Esophagus muscularis mucosa (tissue), 4 donors: ENCODE measurements at regions not wholly inside any gene's neighbourhood (a gene's known extent, or its start where the extent isn't known, plus 50 kb on each side); places are given as distances from the start of the nearest gene placed in this dataset.

Experiments used
- DNase-seq: peaks from one replicate; pipeline ENCODE4 v3.0.0-alpha.2; 2017; ENCODE audit errors: extremely low spot score
- H3K27ac ChIP-seq, 4 donors: fragments of 200-600 bp; sonication (generic); replicated peaks in 1 of 4; 1 replicate in 3 of 4; 2 replicates in 1 of 4; pipeline ENCODE4 v1.5.1; 2016 to 2019; ENCODE audit warnings: mild to moderate bottlenecking in 1 of 4
- H3K27me3 ChIP-seq, 4 donors: fragments of 200-600 bp; sonication (generic); one replicate each; pipeline versions ENCODE4 v1.5.1 to v1.6.0; 2016 to 2019
- H3K36me3 ChIP-seq, 4 donors: fragments of 200-600 bp; sonication (generic); one replicate each; pipeline ENCODE4 v1.5.1; 2016 to 2019
- H3K4me1 ChIP-seq, 4 donors: fragments of 200-600 bp; sonication (generic); one replicate each; pipeline ENCODE4 v1.5.1; 2016 to 2019
- H3K4me3 ChIP-seq, 4 donors: fragments of 200-600 bp; sonication (generic); 1 replicate in 2 of 4; 2 replicates in 2 of 4; pipeline ENCODE4 v1.5.1; 2016 to 2019; ENCODE audit warnings: mild to moderate bottlenecking in 4 of 4, moderate library complexity in 1 of 4
- H3K9me3 ChIP-seq, 4 donors: fragments of 200-600 bp; sonication (generic); 1 replicate in 3 of 4; 2 replicates in 1 of 4; pipeline ENCODE4 v1.5.1; 2016 to 2019
- EP300 ChIP-seq: sonication (generic); formaldehyde crosslinking; IDR thresholded peaks from one replicate; pipeline ENCODE4 v1.6.1; 2017; ENCODE audit warnings: antibody characterized with exemption
- POLR2A ChIP-seq: fragments of 450-650 bp; IDR thresholded peaks from one replicate; pipeline ENCODE4 v1.6.1; 2017; ENCODE audit warnings: antibody characterized with exemption, moderate library complexity, mild to moderate bottlenecking, low read depth
- POLR2AphosphoS5 ChIP-seq, 2 donors: sonication (generic); formaldehyde crosslinking; IDR thresholded peaks; one replicate each; pipeline ENCODE4 v1.6.1; 2017; ENCODE audit warnings: antibody characterized with exemption in 2 of 2
- WGBS: methylation state at CpG from one replicate; pipeline ENCODE4 v1.1.5; 2018; 5-methylcytosine and 5-hydroxymethylcytosine counted together
- intact Hi-C: fragments of 100-400 bp; cut with DNase I; formaldehyde crosslinking; loops from one replicate; pipeline ENCODE4 v1.15.1; 2023
- TF ChIP-seq, protein P1 (sequence below), 3 experiments: fragments of 200-600 bp in 2 of 3; fragments of 450-650 bp in 1 of 3; sonication (generic) in 2 of 3; IDR thresholded peaks; one replicate each; pipeline ENCODE4 v1.5.1; 2017 to 2019; ENCODE audit warnings: antibody characterized with exemption in 3 of 3, mild to moderate bottlenecking in 2 of 3, moderate library complexity in 1 of 3

DNA sequence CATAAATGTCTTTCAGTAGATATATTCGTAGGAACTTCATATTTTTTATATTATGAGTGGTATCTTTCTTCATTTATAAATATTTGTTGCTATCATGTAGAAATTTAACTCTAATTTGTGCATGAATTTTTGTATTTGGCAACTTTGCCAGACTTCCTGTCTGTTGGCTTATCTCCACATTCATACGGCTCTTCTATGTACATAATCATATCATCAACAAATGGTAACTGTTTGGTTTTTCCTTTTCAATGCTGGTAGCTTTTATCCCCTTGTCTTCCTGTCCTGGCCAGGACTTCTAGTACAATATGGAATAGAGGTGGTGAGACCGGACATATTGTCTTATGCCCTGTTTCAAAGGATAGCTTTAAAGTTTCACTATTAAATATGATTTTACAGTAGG is 132.3 kb upstream of the COL5A1 start:
- intact Hi-C loops, result no loop called here
- 67% methylated on average over 3 of the region's 3 CpGs for WGBS
- no peak for DNase-seq
- H3K4me3 ChIP-seq, result no peak overlapping the region
- no peak overlapping the region for H3K27ac ChIP-seq
- no peak for TF ChIP-seq POLR2A
- TF ChIP-seq, protein P1, sequence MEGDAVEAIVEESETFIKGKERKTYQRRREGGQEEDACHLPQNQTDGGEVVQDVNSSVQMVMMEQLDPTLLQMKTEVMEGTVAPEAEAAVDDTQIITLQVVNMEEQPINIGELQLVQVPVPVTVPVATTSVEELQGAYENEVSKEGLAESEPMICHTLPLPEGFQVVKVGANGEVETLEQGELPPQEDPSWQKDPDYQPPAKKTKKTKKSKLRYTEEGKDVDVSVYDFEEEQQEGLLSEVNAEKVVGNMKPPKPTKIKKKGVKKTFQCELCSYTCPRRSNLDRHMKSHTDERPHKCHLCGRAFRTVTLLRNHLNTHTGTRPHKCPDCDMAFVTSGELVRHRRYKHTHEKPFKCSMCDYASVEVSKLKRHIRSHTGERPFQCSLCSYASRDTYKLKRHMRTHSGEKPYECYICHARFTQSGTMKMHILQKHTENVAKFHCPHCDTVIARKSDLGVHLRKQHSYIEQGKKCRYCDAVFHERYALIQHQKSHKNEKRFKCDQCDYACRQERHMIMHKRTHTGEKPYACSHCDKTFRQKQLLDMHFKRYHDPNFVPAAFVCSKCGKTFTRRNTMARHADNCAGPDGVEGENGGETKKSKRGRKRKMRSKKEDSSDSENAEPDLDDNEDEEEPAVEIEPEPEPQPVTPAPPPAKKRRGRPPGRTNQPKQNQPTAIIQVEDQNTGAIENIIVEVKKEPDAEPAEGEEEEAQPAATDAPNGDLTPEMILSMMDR (IDR thresholded peaks at IDR 0.05), result no peak
- TF ChIP-seq POLR2AphosphoS5 (IDR thresholded peaks at IDR 0.05), result no peak
- TF ChIP-seq EP300, result no peak
- no peaks in the 10 kb centered on the region for H3K36me3 ChIP-seq
- H3K4me1 ChIP-seq, result no peaks in the 10 kb centered on the region
- H3K27me3 ChIP-seq, result peaks cover 0 to under 1% (median 0%) of the 10 kb centered on the region in 4 donors
- no peaks in the 10 kb centered on the region for H3K9me3 ChIP-seq

DNA sequence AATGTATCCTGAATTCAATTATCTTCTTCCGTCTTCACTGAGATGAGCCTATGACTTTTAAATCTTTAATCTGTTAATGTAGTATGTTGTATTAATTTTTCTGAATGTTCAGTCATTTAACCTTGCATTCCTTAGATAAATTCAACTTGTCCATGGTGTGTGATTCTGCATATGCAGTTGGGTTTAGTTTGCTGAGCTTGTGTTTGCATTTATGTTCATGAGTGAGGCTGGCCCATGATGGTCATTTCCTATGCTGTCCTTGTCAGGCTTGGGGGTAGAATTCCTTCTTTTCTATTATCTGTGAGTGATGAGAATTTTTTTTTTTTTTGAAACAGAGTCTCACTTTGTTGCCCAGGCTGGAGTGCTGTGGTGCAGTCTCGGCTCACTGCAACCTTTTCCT is 131.8 kb upstream of the COL5A1 start:
- intact Hi-C loops, result no loop called here
- H3K36me3 ChIP-seq, result no peaks in the 10 kb centered on the region
- no peaks in the 10 kb centered on the region for H3K9me3 ChIP-seq
- no peak overlapping the region for H3K27ac ChIP-seq
- WGBS, result 100% methylated on average over 2 of the region's 2 CpGs
- TF ChIP-seq POLR2AphosphoS5 (IDR thresholded peaks at IDR 0.05) (no peak), EP300 (no peak), POLR2A (no peak)
- TF ChIP-seq, protein P1 (IDR thresholded peaks at IDR 0.05), result no peak
- no peaks in the 10 kb centered on the region for H3K4me1 ChIP-seq
- no peak for DNase-seq
- H3K27me3 ChIP-seq, result no peaks in the 10 kb centered on the region
- no peak overlapping the region for H3K4me3 ChIP-seq

DNA sequence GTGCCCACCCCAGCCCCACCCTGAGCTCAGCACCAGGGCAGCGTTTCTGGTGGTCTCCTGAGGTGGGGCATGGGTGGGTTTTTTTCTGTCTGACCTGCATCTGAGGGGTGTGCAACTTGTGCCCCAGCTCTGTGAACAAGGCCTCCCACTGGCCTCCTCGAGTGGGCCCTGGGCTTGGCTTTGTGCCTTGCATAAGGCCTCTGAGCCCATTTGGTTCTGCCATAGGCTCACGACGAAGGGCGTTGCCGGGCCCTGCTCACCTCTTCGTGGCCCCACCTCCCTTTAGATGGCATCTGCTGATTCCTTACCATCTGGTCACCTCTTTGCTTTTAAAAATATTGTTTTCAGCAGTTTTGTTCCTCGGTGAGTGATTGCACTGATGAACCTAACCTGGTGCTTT is 127.1 kb upstream of the COL5A1 start:
- Histone ChIP-seq H3K4me3 (no peak overlapping the region), H3K4me1 (no peaks in the 10 kb centered on the region), H3K27ac (no peak overlapping the region), H3K27me3 (no peaks in the 10 kb centered on the region), H3K9me3 (no peaks in the 10 kb centered on the region), H3K36me3 (no peaks in the 10 kb centered on the region)
- intact Hi-C loops, result no loop called here
- TF ChIP-seq, protein P1 (IDR thresholded peaks at IDR 0.05), result no peak
- no peak for TF ChIP-seq POLR2A
- no peak for TF ChIP-seq POLR2AphosphoS5 (IDR thresholded peaks at IDR 0.05)
- no peak for TF ChIP-seq EP300
- WGBS, result 94% methylated on average over 8 of the region's 8 CpGs
- no peak for DNase-seq

DNA sequence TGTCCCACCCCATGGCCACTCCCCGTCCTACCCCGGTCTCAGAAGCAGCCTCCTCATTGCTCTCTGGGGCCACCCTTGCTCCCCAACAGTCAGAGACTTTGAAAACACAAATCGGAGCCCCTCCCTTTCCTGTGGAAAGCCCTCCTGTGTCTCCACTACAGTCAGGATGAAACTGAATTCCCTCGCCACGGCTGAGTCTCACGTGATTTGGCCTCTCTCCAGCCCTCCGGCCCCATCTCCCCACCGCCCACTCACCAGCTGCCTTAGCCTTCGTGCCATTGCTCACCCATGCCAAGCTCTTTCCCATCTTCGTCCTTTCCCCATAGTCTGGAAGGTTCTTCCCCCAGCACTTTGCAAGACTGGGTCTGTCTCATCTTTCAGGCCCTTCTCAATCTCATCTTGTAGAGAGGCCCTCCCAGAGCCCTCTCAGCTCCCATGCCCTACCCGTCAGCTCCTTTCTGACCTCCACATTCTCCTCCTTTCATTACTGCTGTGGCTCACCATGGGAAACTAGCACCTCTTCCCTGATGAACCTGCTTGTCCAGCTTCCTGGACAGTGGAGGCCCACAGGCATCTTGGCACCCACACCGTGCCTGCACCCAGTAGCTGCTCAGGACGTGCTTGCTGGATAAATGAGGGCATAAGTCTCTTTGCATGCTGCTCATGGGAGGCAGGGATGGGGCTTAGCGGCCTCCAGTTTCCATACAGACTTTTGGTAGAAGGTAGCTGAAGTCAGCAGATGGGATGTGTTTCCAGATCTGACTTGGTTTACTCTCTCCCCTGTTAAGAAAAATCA is 126.4 kb upstream of the COL5A1 start:
- TF ChIP-seq, protein P1 (IDR thresholded peaks at IDR 0.05), result no peak
- TF ChIP-seq POLR2A (no peak), EP300 (no peak), POLR2AphosphoS5 (IDR thresholded peaks at IDR 0.05) (no peak)
- WGBS, result 66% methylated on average over 14 of the region's 14 CpGs
- Histone ChIP-seq H3K36me3 (no peaks in the 10 kb centered on the region), H3K27ac (no peak overlapping the region), H3K4me1 (no peaks in the 10 kb centered on the region), H3K27me3 (no peaks in the 10 kb centered on the region), H3K9me3 (no peaks in the 10 kb centered on the region), H3K4me3 (no peak overlapping the region)
- no peak for DNase-seq
- intact Hi-C loops, result no loop called here

DNA sequence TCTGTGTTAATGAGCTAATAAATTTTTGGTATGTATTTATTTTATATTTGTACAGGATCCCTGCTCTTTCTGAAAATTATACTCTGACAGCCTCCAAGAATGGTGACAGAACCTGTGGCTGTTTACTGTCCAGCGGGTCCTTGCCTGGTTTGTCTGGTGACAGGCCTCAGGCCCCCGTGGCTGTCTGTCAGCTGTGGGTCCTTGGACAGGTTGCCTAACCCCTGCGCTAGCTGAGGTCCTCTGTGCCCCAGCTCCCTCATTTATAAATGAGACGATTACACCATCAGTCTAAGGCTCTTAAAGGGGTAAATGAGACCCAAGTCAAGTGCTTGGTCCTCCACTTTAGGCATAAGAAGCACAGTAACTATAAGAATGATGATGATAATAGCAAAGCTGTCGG is 125.1 kb upstream of the COL5A1 start:
- Histone ChIP-seq H3K4me1 (no peaks in the 10 kb centered on the region), H3K4me3 (no peak overlapping the region), H3K9me3 (no peaks in the 10 kb centered on the region), H3K36me3 (no peaks in the 10 kb centered on the region), H3K27ac (no peak overlapping the region), H3K27me3 (no peaks in the 10 kb centered on the region)
- WGBS, result 96% methylated on average over 5 of the region's 5 CpGs
- intact Hi-C loops, result no loop called here
- TF ChIP-seq POLR2AphosphoS5 (IDR thresholded peaks at IDR 0.05) (no peak), EP300 (no peak)
- no peak for DNase-seq
